COLO829 (cell line): ENCODE measurements at regions not wholly inside any gene's neighbourhood (a gene's known extent, or its start where the extent isn't known, plus 50 kb on each side); places are given as distances from the start of the nearest gene placed in this dataset.
"Not testable (repeated sequence)": the region's sequence is repeated elsewhere in the genome, so short reads cannot be mapped to it uniquely, and the experiment has no call there.

ENCODE experiments used
- DNase-seq: peaks from one replicate; pipeline ENCODE4 v3.0.0; 2012; ENCODE audit warnings: low spot score

- DNase-seq: no peak
Measured at GRCh38 chrX:137646472-137646871, 80.5 kb downstream of the ZIC3 start.

DNA sequence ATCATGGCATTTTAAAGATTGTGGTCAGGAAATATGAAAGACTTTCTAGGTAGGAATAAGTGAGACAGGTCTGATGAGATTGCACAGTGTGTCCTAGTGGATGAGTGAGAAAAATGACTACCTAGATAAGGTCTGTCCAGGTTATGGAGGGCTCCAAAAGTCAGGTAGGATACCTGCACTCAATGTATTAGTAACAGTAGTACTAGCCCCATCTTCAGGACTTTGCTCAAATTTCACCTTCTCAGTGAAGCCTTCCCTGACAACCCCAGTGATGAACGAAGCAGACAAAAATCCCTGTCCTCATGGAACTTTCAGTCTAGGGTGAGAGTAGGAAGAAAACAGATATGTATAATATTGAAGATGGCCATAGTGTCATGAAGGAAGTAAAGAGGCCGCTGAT is 85.7 kb downstream of the ZIC3 start:
- DNase-seq: no peak

DNA sequence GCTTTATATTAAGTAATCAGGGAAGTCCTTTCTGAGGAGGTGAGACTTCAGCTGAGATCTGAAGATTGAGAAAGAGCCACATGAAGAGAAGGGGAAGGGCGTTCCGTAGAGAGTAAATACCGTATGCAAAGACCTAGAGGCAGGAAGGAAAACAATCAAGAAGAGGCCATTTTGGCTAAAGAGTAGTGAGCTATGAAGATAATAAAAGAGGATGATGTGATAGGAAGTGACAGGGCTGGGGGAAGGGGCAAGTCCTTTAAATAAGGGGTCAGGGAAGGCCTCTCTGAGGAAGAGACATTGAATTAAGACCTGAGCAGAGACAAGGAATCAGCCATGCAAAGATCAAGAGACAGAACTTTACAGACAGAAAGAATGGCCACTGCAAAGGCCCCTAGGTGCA is 86.2 kb downstream of the ZIC3 start:
- no peak for DNase-seq

GRCh38 chrX:137654481-137654880 is 88.6 kb downstream of the ZIC3 start:
- no peak for DNase-seq

- no peak for DNase-seq
Measured at GRCh38 chrX:137667776-137668175, 101.8 kb downstream of the ZIC3 start.

DNA sequence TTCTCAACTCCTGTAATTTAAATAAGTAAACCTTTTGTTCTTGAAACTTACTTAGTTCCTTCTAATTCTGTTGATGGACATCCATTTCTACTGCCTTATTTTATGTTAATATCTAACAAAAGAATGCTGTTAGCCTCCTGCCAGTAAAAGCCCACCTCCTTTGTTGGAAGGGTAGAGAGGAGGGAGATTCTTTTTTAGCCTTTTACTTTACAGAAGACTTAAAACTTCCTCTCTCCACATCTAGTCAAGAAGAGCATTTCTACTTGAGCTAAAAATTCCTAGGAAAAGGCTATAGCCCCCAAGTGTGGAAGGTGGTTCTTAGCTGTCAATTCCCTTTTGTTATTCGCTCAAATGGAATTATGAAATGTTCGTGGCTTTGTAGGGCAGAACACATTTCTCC is 118.7 kb downstream of the ZIC3 start:
- DNase-seq: no peak

DNA sequence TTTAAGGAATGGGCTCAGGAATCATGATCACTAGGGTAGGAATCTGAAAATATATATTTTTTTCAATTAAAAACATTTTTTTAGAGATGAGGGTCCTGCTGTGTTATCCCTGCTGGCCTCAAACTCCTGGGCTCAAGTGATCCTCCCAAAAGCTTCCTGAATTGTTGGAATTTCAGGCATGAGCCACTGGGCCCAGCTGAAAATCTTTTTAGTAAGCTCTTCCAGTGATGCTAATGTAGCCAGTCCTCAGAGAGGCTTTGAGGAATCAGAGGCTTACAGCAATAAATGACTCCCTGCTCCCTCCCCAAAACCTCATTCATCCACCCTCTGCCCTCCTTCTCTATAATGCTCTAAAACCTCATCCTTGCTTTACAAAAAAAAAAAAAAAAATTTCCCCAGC is 129.5 kb downstream of the ZIC3 start:
- DNase-seq: no peak

- DNase-seq: no peak
Measured at GRCh38 chrX:137707348-137707747, 141.4 kb downstream of the ZIC3 start.

GRCh38 chrX:137742846-137743245 is 176.9 kb downstream of the ZIC3 start:
- no peak for DNase-seq

GRCh38 chrX:137743414-137743813 is 177.5 kb downstream of the ZIC3 start:
- no peak for DNase-seq

- no peak for DNase-seq
Measured at GRCh38 chrX:137746289-137746688, 180.4 kb downstream of the ZIC3 start.

DNA sequence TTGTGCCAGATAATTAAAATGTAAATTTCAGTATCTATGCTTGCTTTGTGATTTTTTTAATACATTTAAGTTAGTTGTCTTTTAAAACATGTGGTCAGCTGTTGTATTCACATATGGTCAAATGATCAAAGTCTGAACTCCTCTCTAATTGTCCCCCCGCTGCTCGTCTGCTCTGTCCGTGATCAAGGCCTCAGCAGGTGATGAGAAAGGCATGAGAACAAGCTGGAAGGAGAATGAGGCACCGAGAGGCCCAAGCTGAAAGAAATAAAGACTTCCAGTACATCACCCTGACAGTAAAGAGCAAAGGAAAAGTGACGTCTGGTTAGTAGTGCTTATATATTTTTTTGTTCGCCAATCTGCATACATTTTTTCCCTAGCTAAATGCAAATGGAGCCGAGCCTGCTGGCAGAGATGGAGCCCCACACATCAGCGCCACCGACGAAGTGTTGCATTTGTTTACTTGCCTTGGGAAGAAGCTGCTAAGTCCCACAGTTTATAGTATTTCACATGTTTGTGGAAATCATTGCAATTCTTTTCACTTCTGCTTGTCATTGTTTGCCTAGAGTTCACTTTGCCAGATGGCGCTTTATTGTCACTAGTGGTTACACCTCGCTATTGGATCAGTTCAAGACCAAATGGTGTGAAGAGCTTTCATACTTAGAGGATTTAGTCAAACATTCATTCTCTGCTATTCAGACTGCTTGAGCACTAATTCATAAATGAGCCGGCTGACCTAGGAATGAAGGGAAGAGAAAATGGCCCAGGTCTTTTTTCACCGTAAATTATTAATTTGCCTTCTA is 181.5 kb downstream of the ZIC3 start:
- DNase-seq: no peak

DNA sequence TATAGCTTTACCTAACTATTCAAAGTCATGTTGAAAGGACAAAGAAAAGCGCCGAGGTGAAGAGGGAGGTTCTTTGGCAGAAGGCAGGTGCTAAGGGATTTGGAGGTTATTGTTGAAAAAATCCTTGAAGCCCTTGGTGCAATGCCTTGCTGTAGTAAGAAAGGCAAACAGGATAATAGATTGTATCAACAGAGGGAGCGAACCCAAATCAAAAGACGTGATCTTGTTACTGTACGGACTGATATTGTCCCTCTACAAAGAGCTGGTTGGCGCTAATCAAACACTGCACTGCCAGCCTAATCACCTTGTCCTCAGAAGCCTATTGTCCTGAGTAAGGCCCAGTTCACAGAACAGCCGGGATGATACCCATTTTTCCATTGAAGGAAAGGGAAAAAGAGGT is 182.9 kb downstream of the ZIC3 start:
- no peak for DNase-seq

DNA sequence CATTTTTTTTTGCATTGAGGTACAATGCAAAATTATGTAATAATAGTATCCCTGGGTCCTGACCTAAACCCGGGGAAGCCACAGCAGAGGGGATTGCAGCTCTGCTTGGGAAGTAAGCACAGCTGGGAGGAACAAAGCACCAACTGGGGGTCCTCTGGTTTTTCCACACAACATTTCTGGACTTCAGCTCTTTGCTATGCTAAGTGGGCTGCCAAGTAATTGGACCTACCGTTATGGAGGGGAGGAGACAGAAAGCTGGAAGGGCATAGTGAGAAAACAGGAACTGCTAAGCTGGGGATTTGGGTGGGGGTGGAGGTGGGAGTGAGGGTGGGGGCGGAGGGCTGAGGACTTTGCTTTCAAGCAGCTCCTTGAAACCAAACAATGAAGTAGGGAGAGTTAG is 183.3 kb downstream of the ZIC3 start:
- no peak for DNase-seq

DNA sequence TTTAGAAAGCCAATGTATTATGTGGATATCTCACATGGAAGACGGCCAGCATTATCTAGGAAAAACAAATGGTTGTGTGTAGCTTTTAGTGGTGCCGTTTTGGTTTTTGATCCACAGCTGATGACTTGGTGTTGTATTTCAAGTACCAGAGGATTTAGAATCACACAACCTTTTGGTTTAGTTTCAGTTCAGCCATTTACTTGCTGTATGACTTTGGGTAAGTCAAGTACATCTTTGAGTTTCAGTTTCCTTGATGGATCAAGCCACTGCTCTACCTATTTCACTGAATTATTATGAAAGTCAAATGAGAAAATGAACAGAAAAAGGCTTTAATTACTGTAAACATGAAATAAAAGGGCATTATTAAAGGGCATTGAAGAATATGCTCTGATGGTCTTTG is 205.6 kb downstream of the ZIC3 start:
- DNase-seq: no peak

- no peak for DNase-seq
Measured at GRCh38 chrX:137792214-137792613, 226.3 kb downstream of the ZIC3 start.

DNA sequence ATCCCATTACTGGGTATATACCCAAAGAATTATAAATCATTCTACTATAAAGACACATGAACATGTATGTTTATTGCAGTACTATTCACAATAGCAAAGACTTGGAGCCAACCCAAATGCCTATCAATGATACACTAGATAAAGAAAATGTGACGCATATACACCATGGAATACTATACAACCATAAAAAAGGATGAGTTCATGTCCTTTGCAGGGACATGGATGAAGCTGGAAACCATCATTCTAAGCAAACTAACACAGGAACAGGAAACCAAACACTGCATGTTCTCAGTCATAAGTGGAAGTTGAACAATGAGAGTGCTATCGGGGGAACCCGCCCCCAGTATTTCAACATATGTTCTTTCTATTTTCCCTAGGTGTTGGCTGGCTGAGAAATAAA is 232.0 kb downstream of the ZIC3 start:
- not testable (repeated sequence) for DNase-seq

DNA sequence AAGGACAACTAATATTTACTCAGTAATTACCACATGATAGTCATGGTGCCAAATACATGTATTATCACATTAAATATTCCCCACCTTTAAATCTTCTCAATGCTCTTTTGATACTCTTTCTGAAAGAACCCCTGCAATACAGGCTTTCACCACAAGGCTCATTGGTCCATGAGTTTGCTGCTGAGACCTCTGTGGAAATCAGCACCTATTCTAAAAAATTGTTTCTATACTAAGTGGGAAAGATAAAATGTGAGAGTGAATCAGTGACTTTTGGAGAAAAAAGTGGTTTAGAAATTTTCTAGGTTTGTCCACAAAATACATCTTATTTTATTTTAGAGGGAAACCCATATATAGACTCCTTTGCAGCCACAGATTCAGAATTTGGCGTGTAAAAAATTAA is 257.3 kb downstream of the ZIC3 start:
- DNase-seq: no peak

DNA sequence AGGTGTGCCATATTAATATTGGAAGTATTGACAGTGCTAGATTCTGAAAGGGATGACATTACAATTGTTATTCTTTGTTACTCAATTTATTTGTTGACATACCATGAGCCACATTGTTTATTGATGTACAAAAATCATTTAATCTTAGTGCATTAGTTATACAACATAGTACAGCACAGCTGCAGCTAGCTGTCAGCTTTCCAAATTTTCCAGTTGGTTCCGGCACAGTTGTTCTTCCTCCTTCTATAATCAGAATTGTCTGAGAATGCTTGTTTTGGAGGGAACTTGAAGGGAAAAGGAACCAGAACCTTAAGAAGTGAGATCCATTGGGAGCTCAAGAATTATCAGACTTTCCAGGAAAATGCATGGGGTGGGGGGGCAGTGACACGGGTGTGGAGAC is 281.4 kb downstream of the ZIC3 start:
- no peak for DNase-seq

- no peak for DNase-seq
Measured at GRCh38 chrX:137848266-137848905, 282.5 kb downstream of the ZIC3 start.

GRCh38 chrX:137852502-137852901 is 286.6 kb downstream of the ZIC3 start:
- DNase-seq: no peak

DNA sequence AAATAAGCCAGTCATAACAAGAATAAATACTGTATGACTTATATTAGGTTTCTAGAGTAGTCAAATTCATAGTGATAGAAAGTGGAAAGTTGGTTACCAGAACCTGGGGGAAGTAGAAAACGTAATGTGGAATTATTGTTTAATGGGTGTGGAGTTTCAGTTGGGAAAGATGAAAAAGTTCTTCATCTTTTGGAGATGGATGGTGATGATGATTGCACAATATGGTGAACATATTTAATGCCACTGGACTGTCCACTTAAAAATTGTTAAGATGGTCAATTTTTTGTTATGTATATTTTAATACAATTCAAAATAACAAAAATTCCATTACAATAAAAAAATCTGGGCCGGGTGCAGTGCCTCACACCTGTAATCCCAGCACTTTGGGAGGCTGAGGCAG is 289.6 kb downstream of the ZIC3 start:
- no peak for DNase-seq

DNA sequence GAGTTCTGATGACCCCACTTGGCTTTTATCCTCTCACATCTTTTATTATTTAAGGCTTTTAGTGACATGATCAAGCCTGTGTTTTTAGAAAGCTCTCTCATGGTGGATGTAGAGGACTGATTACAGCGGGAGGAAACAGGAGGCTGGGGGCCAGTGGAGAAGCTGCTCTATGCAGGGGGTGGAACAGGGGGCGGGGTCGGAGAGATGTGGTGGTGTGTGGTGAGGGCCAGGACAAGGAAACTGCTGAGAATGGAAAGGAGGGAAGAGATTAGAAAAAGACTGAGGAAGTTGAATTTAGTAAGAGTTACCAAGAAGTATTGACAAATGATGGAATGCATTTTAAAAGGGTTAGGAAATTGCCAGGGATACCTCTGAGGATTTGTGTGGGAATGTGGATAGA is 292.2 kb downstream of the ZIC3 start:
- DNase-seq: no peak

DNA sequence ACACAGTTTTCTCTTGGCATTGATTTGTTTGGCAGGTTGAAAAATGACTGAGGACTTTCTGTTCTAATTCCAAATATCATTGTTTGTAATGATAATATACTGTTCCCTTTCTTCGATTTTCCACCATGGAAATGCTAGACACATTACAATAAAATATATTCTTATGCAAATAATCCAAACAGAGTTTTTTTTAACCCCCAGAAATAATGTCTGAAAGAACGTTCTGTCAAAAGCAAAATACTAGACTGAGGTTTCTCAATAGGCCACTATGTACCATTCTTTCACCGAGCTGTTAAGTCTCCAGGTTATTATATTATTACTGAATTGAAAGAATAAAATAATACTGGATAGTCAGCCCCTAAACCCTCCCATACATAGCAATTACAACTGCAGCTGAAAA is 312.5 kb downstream of the ZIC3 start:
- DNase-seq: no peak
